ENCODE measurements at regions not wholly inside any gene's neighbourhood (a gene's known extent, or its start where the extent isn't known, plus 50 kb on each side); places are given as distances from the start of the nearest gene placed in this dataset.

DNA sequence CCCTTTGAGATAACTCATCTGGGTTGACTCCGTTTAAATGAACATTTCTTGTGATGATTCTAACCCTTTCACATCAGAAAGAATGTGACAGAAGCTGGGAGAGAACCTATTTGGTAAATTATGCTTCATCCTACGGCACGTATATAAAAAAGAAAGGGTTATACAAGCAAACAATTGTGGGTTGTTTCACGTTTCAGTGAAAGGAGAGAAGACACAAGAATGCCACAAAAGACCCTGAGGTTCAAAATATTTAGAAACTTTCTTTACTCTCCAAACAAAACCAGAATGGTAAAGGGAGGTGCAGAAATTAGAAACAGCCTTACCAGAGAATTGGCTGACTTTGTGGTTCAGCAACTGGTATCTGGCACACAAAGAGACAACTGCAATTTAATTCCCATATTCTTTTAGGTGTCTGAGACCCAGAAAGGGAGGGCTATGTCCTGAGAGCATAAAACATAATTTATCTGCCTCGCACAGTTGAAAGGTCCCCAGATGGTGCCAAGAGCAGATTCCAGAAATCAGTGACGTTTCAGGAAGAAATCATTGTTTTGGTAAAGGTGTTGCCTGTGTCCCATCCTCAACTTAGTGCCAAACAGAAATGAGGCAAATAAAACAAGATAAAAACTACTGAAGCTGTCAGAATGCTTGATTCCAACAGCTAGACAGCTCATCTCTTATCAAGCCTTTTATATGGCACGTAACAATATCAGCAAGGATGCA is 361.4 kb downstream of the EFNB2 start:
- H3K4me1 ChIP-seq (ENCODE audit: control insufficient read depth, insufficient read depth, low read length, poor library complexity, severe bottlenecking) = no peaks in the 10 kb centered on the region
- H3K27ac ChIP-seq (ENCODE audit: insufficient read depth, low read length, poor library complexity, severe bottlenecking) = no peak overlapping the region
- DNase-seq = no peak
- H3K9me3 ChIP-seq (ENCODE audit: control insufficient read depth, low read length) = no peaks in the 10 kb centered on the region
- no peaks in the 10 kb centered on the region for H3K36me3 ChIP-seq (ENCODE audit: control insufficient read depth, insufficient read depth, low read length)
- H3K4me3 ChIP-seq (ENCODE audit: insufficient read depth, low read depth, low read length, poor library complexity, severe bottlenecking) = no peak overlapping the region
- H3K27me3 ChIP-seq (replicated peaks; ENCODE audit: control insufficient read depth, insufficient read depth, low read length, poor library complexity, severe bottlenecking) = no peaks in the 10 kb centered on the region

- no peak for DNase-seq
- no peaks in the 10 kb centered on the region for H3K27me3 ChIP-seq (replicated peaks; ENCODE audit: control insufficient read depth, insufficient read depth, low read length, poor library complexity, severe bottlenecking)
- no peaks in the 10 kb centered on the region for H3K9me3 ChIP-seq (ENCODE audit: control insufficient read depth, low read length)
- no peaks in the 10 kb centered on the region for H3K4me1 ChIP-seq (ENCODE audit: control insufficient read depth, insufficient read depth, low read length, poor library complexity, severe bottlenecking)
- H3K27ac ChIP-seq (ENCODE audit: insufficient read depth, low read length, poor library complexity, severe bottlenecking) = no peak overlapping the region
- H3K36me3 ChIP-seq (ENCODE audit: control insufficient read depth, insufficient read depth, low read length) = no peaks in the 10 kb centered on the region
- no peak overlapping the region for H3K4me3 ChIP-seq (ENCODE audit: insufficient read depth, low read depth, low read length, poor library complexity, severe bottlenecking)
Measured at GRCh38 chr13:106173346-106173745, 362.1 kb downstream of the EFNB2 start.

GRCh38 chr13:106172176-106172905 is 363.1 kb downstream of the EFNB2 start:
- no peaks in the 10 kb centered on the region for H3K4me1 ChIP-seq (ENCODE audit: control insufficient read depth, insufficient read depth, low read length, poor library complexity, severe bottlenecking)
- DNase-seq = no peak
- H3K9me3 ChIP-seq (ENCODE audit: control insufficient read depth, low read length) = no peaks in the 10 kb centered on the region
- H3K27me3 ChIP-seq (replicated peaks; ENCODE audit: control insufficient read depth, insufficient read depth, low read length, poor library complexity, severe bottlenecking) = no peaks in the 10 kb centered on the region
- H3K4me3 ChIP-seq (ENCODE audit: insufficient read depth, low read depth, low read length, poor library complexity, severe bottlenecking) = no peak overlapping the region
- H3K36me3 ChIP-seq (ENCODE audit: control insufficient read depth, insufficient read depth, low read length) = no peaks in the 10 kb centered on the region
- no peak overlapping the region for H3K27ac ChIP-seq (ENCODE audit: insufficient read depth, low read length, poor library complexity, severe bottlenecking)

DNA sequence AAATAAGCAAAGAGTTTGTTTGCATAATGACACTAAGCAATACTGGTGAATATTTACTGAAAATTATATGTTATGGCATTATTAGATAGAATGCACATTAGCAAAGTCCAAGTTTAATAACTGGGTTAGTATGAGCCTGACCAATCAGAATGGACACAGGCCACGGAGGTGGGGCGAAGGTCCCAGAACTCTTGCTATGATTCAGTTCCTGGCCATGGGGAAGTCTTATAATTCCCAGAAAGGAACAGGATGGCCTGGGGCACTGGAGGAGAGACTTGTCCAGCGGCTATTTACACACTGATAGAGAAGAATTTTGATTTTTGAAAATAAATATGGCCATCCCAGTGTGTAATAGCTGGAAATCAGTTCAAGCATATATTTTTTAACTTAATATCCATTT is 372.0 kb downstream of the EFNB2 start:
- Histone ChIP-seq H3K27ac (ENCODE audit: insufficient read depth, low read length, poor library complexity, severe bottlenecking) (no peak overlapping the region), H3K27me3 (replicated peaks; ENCODE audit: control insufficient read depth, insufficient read depth, low read length, poor library complexity, severe bottlenecking) (no peaks in the 10 kb centered on the region), H3K36me3 (ENCODE audit: control insufficient read depth, insufficient read depth, low read length) (no peaks in the 10 kb centered on the region), H3K4me1 (ENCODE audit: control insufficient read depth, insufficient read depth, low read length, poor library complexity, severe bottlenecking) (no peaks in the 10 kb centered on the region), H3K9me3 (ENCODE audit: control insufficient read depth, low read length) (no peaks in the 10 kb centered on the region), H3K4me3 (ENCODE audit: insufficient read depth, low read depth, low read length, poor library complexity, severe bottlenecking) (no peak overlapping the region)
- no peak for DNase-seq

- no peak for DNase-seq
- H3K27me3 ChIP-seq (replicated peaks; ENCODE audit: control insufficient read depth, insufficient read depth, low read length, poor library complexity, severe bottlenecking) = no peaks in the 10 kb centered on the region
- H3K27ac ChIP-seq (ENCODE audit: insufficient read depth, low read length, poor library complexity, severe bottlenecking) = no peak overlapping the region
Measured at GRCh38 chr13:106161146-106161545, 374.3 kb downstream of the EFNB2 start.

DNA sequence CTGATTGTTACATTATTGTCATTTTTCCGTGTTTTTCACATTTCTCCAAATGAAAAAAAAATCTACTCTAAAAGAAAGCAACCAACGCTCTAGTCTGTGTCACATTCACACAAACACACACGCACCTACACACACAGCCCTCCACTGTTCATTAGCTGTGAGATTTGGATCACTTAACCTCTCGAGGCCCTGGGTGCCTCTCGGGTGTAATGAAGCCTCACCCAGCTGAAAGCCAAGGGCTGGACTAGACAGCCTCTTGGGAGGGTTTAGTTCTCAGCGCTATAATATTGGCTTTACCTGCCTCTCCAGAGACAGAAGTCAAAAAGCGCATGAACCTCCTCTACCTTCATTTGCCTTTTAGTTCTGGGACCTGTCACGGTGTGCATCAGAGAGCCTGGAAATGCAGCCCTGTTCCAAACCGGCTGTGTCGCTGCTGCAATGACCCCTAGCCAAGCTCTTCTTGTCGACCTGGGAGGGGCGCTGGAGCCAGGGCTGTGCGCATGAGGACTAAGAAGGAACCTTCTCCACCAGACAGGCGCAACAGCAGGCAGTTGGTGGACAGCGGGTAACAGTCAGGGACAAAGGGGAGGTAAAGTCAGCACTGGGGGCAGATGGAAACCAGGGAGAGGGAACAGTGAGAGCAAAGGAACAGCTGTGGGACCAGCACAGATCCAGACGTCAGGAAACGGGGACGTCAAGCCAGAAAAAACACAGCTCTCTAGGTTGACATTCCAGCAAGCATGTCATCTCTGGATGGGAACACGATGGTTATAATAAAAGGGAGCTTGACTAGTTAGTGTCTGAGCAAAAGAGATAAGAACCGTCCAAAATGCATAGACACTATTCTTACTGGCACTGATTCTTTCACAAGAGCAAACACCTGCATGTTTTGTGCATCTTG is 375.9 kb downstream of the EFNB2 start:
- DNase-seq = no peak
- no peak overlapping the region for H3K27ac ChIP-seq (ENCODE audit: insufficient read depth, low read length, poor library complexity, severe bottlenecking)
- no peak overlapping the region for H3K4me3 ChIP-seq (ENCODE audit: insufficient read depth, low read depth, low read length, poor library complexity, severe bottlenecking)
- H3K27me3 ChIP-seq (replicated peaks; ENCODE audit: control insufficient read depth, insufficient read depth, low read length, poor library complexity, severe bottlenecking) = no peaks in the 10 kb centered on the region
- H3K4me1 ChIP-seq (ENCODE audit: control insufficient read depth, insufficient read depth, low read length, poor library complexity, severe bottlenecking) = no peaks in the 10 kb centered on the region
- H3K36me3 ChIP-seq (ENCODE audit: control insufficient read depth, insufficient read depth, low read length) = no peaks in the 10 kb centered on the region
- no peaks in the 10 kb centered on the region for H3K9me3 ChIP-seq (ENCODE audit: control insufficient read depth, low read length)

More at GRCh38 chr13:106161146-106161545, 374.3 kb downstream of the EFNB2 start:
- H3K4me1 ChIP-seq (ENCODE audit: control insufficient read depth, insufficient read depth, low read length, poor library complexity, severe bottlenecking) = no peaks in the 10 kb centered on the region
- H3K9me3 ChIP-seq (ENCODE audit: control insufficient read depth, low read length) = no peaks in the 10 kb centered on the region
- no peaks in the 10 kb centered on the region for H3K36me3 ChIP-seq (ENCODE audit: control insufficient read depth, insufficient read depth, low read length)
- no peak overlapping the region for H3K4me3 ChIP-seq (ENCODE audit: insufficient read depth, low read depth, low read length, poor library complexity, severe bottlenecking)

- Histone ChIP-seq H3K4me3 (ENCODE audit: insufficient read depth, low read depth, low read length, poor library complexity, severe bottlenecking) (no peak overlapping the region), H3K27ac (ENCODE audit: insufficient read depth, low read length, poor library complexity, severe bottlenecking) (no peak overlapping the region), H3K27me3 (replicated peaks; ENCODE audit: control insufficient read depth, insufficient read depth, low read length, poor library complexity, severe bottlenecking) (no peaks in the 10 kb centered on the region), H3K9me3 (ENCODE audit: control insufficient read depth, low read length) (no peaks in the 10 kb centered on the region), H3K4me1 (ENCODE audit: control insufficient read depth, insufficient read depth, low read length, poor library complexity, severe bottlenecking) (no peaks in the 10 kb centered on the region), H3K36me3 (ENCODE audit: control insufficient read depth, insufficient read depth, low read length) (no peaks in the 10 kb centered on the region)
- DNase-seq = no peak
Measured at GRCh38 chr13:106156468-106156867, 379.0 kb downstream of the EFNB2 start.

DNA sequence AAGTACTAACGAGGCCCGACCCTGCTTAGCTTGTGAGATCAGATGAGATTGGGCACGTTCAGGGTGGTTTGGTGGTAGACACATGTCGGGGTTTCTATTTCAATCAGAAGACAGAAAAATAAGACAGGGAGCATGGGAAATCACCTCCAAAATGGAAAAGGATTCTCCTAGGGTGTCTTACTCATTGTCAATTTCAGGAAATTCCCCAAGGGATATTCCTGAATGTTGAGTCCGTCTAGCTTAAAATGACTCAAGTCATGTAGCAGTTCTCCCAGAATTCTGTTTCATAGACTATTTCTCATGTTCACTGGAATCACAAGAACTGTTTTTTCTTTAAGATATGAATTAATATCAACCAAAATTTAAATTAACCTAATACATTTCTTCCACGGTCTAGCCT is 380.1 kb downstream of the EFNB2 start:
- H3K9me3 ChIP-seq (ENCODE audit: control insufficient read depth, low read length) = no peaks in the 10 kb centered on the region
- no peak overlapping the region for H3K27ac ChIP-seq (ENCODE audit: insufficient read depth, low read length, poor library complexity, severe bottlenecking)
- no peaks in the 10 kb centered on the region for H3K36me3 ChIP-seq (ENCODE audit: control insufficient read depth, insufficient read depth, low read length)
- no peak for DNase-seq
- H3K4me3 ChIP-seq (ENCODE audit: insufficient read depth, low read depth, low read length, poor library complexity, severe bottlenecking) = no peak overlapping the region
- H3K27me3 ChIP-seq (replicated peaks; ENCODE audit: control insufficient read depth, insufficient read depth, low read length, poor library complexity, severe bottlenecking) = no peaks in the 10 kb centered on the region
- no peaks in the 10 kb centered on the region for H3K4me1 ChIP-seq (ENCODE audit: control insufficient read depth, insufficient read depth, low read length, poor library complexity, severe bottlenecking)

- no peak for DNase-seq
- Histone ChIP-seq H3K9me3 (ENCODE audit: control insufficient read depth, low read length) (no peaks in the 10 kb centered on the region), H3K4me3 (ENCODE audit: insufficient read depth, low read depth, low read length, poor library complexity, severe bottlenecking) (no peak overlapping the region), H3K4me1 (ENCODE audit: control insufficient read depth, insufficient read depth, low read length, poor library complexity, severe bottlenecking) (no peaks in the 10 kb centered on the region), H3K27me3 (replicated peaks; ENCODE audit: control insufficient read depth, insufficient read depth, low read length, poor library complexity, severe bottlenecking) (no peaks in the 10 kb centered on the region), H3K27ac (ENCODE audit: insufficient read depth, low read length, poor library complexity, severe bottlenecking) (no peak overlapping the region), H3K36me3 (ENCODE audit: control insufficient read depth, insufficient read depth, low read length) (no peaks in the 10 kb centered on the region)
Measured at GRCh38 chr13:106153876-106154275, 381.6 kb downstream of the EFNB2 start.

GRCh38 chr13:106153041-106153440 is 382.4 kb downstream of the EFNB2 start:
- Histone ChIP-seq H3K4me3 (ENCODE audit: insufficient read depth, low read depth, low read length, poor library complexity, severe bottlenecking) (no peak overlapping the region), H3K27me3 (replicated peaks; ENCODE audit: control insufficient read depth, insufficient read depth, low read length, poor library complexity, severe bottlenecking) (no peaks in the 10 kb centered on the region), H3K4me1 (ENCODE audit: control insufficient read depth, insufficient read depth, low read length, poor library complexity, severe bottlenecking) (no peaks in the 10 kb centered on the region), H3K9me3 (ENCODE audit: control insufficient read depth, low read length) (no peaks in the 10 kb centered on the region), H3K27ac (ENCODE audit: insufficient read depth, low read length, poor library complexity, severe bottlenecking) (no peak overlapping the region), H3K36me3 (ENCODE audit: control insufficient read depth, insufficient read depth, low read length) (no peaks in the 10 kb centered on the region)
- DNase-seq = no peak
